Testis (tissue), 2 donors: ENCODE measurements at regions not wholly inside any gene's neighbourhood (a gene's known extent, or its start where the extent isn't known, plus 50 kb on each side); places are given as distances from the start of the nearest gene placed in this dataset.

Experiments
- CTCF ChIP-seq, 3 experiments: fragments of 450-650 bp in 2 of 3; fragments of 200-600 bp in 1 of 3; sonication (generic) in 1 of 3; IDR thresholded peaks; one replicate each; pipeline ENCODE4 v1.5.1; 2016 to 2019; ENCODE audit warnings: antibody characterized with exemption in 3 of 3, mild to moderate bottlenecking in 2 of 3, moderate library complexity in 1 of 3
- POLR2A ChIP-seq: fragments of 450-650 bp; IDR thresholded peaks from one replicate; pipeline ENCODE4 v1.6.1; 2017; ENCODE audit warnings: antibody characterized with exemption, mild to moderate bottlenecking, moderate library complexity

GRCh38 chr2:206368933-206369569 is 74.3 kb upstream of the ADAM23 start:
- no peak for TF ChIP-seq CTCF (IDR thresholded peaks at IDR 0.05)
- TF ChIP-seq POLR2A: no peak
